ENCODE measurements at regions not wholly inside any gene's neighbourhood (a gene's known extent, or its start where the extent isn't known, plus 50 kb on each side); places are given as distances from the start of the nearest gene placed in this dataset.

DNA sequence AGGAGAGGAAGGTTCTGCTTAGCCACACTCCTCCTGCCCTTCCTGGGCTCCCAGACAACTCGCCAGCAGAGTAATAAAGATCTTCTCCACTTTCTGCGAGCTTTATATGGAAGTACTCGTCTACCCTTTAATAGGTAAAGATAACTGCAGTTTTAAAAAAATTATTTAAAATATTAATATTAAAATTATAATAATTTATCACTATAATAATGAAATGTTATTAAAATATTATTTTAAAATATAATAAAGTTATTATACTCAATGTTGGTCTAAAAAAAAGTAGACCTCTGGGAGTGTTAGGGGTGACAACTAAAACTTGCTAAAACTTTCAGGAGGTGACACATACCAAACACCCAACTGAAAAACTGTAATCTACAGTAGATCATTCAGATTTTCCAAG lies 81.5 kb downstream of the RBM43 start:
- no peaks in the 10 kb centered on the region for H3K36me3 ChIP-seq (ENCODE audit: insufficient read depth, low read length)
- no peak overlapping the region for H3K9ac ChIP-seq (ENCODE audit: low read length)
- H3K4me3 ChIP-seq (ENCODE audit: low read depth, low read length, poor library complexity, severe bottlenecking): no peak overlapping the region
- no peaks in the 10 kb centered on the region for H3F3A ChIP-seq (ENCODE audit: insufficient read depth, low read length)
- no peak overlapping the region for H2AFZ ChIP-seq (ENCODE audit: low read length)
- H3K4me1 ChIP-seq (ENCODE audit: insufficient read depth, low read length, severe bottlenecking): no peaks in the 10 kb centered on the region
- H3K9me3 ChIP-seq (ENCODE audit: low read length): no peaks in the 10 kb centered on the region
- no peaks in the 10 kb centered on the region for H3K27me3 ChIP-seq (ENCODE audit: insufficient read depth, low read length)
- no peaks in the 10 kb centered on the region for H3K9me2 ChIP-seq (ENCODE audit: low read depth, low read length)
- no peaks in the 10 kb centered on the region for H3K79me2 ChIP-seq (ENCODE audit: insufficient read depth, low read length)
- H3K27ac ChIP-seq (ENCODE audit: low read depth, low read length, poor library complexity, severe bottlenecking): no peak overlapping the region
- TF ChIP-seq EZH2 (IDR thresholded peaks at IDR 0.05; ENCODE audit: borderline replicate concordance, low read length): no peak
- TF ChIP-seq, protein P1, sequence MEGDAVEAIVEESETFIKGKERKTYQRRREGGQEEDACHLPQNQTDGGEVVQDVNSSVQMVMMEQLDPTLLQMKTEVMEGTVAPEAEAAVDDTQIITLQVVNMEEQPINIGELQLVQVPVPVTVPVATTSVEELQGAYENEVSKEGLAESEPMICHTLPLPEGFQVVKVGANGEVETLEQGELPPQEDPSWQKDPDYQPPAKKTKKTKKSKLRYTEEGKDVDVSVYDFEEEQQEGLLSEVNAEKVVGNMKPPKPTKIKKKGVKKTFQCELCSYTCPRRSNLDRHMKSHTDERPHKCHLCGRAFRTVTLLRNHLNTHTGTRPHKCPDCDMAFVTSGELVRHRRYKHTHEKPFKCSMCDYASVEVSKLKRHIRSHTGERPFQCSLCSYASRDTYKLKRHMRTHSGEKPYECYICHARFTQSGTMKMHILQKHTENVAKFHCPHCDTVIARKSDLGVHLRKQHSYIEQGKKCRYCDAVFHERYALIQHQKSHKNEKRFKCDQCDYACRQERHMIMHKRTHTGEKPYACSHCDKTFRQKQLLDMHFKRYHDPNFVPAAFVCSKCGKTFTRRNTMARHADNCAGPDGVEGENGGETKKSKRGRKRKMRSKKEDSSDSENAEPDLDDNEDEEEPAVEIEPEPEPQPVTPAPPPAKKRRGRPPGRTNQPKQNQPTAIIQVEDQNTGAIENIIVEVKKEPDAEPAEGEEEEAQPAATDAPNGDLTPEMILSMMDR (IDR thresholded peaks at IDR 0.05; ENCODE audit: low read length): no peak
- H4K20me1 ChIP-seq (ENCODE audit: insufficient read depth, low read length): no peaks in the 10 kb centered on the region
- no peak overlapping the region for H3K4me2 ChIP-seq (ENCODE audit: low read length)

DNA sequence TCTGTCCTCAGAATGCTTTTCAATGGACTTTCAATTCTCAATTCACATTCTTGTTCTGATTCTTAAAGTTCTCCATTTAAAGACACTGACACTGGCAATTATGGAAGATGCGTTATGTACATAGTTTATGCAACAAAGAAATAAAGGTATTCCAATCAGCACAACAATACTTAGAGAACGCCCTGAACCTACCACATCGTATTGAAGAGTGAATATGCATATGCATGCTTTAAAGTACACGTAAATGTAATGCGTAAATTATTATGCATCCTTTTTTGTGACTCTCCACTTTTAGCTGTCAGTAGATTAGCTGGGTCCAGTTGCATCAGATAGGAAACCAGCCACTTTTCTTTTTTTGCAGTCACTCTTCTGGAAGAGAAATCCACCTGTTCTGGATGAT lies 83.5 kb downstream of the RBM43 start:
- Histone ChIP-seq H3K36me3 (ENCODE audit: insufficient read depth, low read length) (no peaks in the 10 kb centered on the region), H3K4me2 (ENCODE audit: low read length) (no peak overlapping the region), H3K9me3 (ENCODE audit: low read length) (no peaks in the 10 kb centered on the region), H3K4me3 (ENCODE audit: low read depth, low read length, poor library complexity, severe bottlenecking) (no peak overlapping the region), H4K20me1 (ENCODE audit: insufficient read depth, low read length) (no peaks in the 10 kb centered on the region), H3K4me1 (ENCODE audit: insufficient read depth, low read length, severe bottlenecking) (no peaks in the 10 kb centered on the region), H3K9me2 (ENCODE audit: low read depth, low read length) (no peaks in the 10 kb centered on the region), H3K27ac (ENCODE audit: low read depth, low read length, poor library complexity, severe bottlenecking) (no peak overlapping the region), H3K9ac (ENCODE audit: low read length) (no peak overlapping the region), H3F3A (ENCODE audit: insufficient read depth, low read length) (no peaks in the 10 kb centered on the region), H2AFZ (ENCODE audit: low read length) (no peak overlapping the region), H3K27me3 (ENCODE audit: insufficient read depth, low read length) (no peaks in the 10 kb centered on the region), H3K79me2 (ENCODE audit: insufficient read depth, low read length) (no peaks in the 10 kb centered on the region)
- no peak for TF ChIP-seq EZH2 (IDR thresholded peaks at IDR 0.05; ENCODE audit: borderline replicate concordance, low read length)
- TF ChIP-seq, protein P1 (IDR thresholded peaks at IDR 0.05; ENCODE audit: low read length): no peak

DNA sequence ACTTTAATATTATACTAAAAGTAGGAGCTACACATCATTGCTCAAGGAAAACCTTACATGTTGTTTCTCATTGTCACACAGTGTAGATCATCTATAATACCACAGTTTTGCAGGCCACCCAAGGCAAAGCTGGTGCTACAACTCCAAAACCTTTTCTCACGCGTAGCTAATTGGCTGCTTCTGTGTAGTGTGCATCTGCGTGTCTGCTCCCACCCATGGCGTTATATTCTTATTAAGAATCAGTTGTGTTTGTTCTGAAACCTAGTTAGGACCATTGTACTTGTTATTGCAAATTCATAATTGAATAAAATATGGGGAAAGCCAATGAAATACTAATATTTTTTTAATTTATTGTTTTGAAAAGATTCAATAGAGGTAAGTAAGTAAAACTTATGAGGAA lies 83.9 kb downstream of the RBM43 start:
- no peak for TF ChIP-seq EZH2 (IDR thresholded peaks at IDR 0.05; ENCODE audit: borderline replicate concordance, low read length)
- TF ChIP-seq, protein P1 (IDR thresholded peaks at IDR 0.05; ENCODE audit: low read length): no peak
- Histone ChIP-seq H3K4me1 (ENCODE audit: insufficient read depth, low read length, severe bottlenecking) (no peaks in the 10 kb centered on the region), H3K79me2 (ENCODE audit: insufficient read depth, low read length) (no peaks in the 10 kb centered on the region)

More for the DNA sequence above, 83.9 kb downstream of the RBM43 start:
- H3K4me3 ChIP-seq (ENCODE audit: low read depth, low read length, poor library complexity, severe bottlenecking): no peak overlapping the region
- H3K36me3 ChIP-seq (ENCODE audit: insufficient read depth, low read length): no peaks in the 10 kb centered on the region
- H3K9ac ChIP-seq (ENCODE audit: low read length): no peak overlapping the region
- no peaks in the 10 kb centered on the region for H4K20me1 ChIP-seq (ENCODE audit: insufficient read depth, low read length)
- H2AFZ ChIP-seq (ENCODE audit: low read length): no peak overlapping the region
- H3K4me2 ChIP-seq (ENCODE audit: low read length): no peak overlapping the region
- no peak overlapping the region for H3K27ac ChIP-seq (ENCODE audit: low read depth, low read length, poor library complexity, severe bottlenecking)
- no peaks in the 10 kb centered on the region for H3K27me3 ChIP-seq (ENCODE audit: insufficient read depth, low read length)
- H3F3A ChIP-seq (ENCODE audit: insufficient read depth, low read length): no peaks in the 10 kb centered on the region
- no peaks in the 10 kb centered on the region for H3K9me2 ChIP-seq (ENCODE audit: low read depth, low read length)
- H3K9me3 ChIP-seq (ENCODE audit: low read length): no peaks in the 10 kb centered on the region
